ENCODE measurements at regions not wholly inside any gene's neighbourhood (a gene's known extent, or its start where the extent isn't known, plus 50 kb on each side); places are given as distances from the start of the nearest gene placed in this dataset.

GRCh38 chr6:95682476-95682875 is 105.1 kb downstream of the MANEA start:
- TF ChIP-seq, protein P1, sequence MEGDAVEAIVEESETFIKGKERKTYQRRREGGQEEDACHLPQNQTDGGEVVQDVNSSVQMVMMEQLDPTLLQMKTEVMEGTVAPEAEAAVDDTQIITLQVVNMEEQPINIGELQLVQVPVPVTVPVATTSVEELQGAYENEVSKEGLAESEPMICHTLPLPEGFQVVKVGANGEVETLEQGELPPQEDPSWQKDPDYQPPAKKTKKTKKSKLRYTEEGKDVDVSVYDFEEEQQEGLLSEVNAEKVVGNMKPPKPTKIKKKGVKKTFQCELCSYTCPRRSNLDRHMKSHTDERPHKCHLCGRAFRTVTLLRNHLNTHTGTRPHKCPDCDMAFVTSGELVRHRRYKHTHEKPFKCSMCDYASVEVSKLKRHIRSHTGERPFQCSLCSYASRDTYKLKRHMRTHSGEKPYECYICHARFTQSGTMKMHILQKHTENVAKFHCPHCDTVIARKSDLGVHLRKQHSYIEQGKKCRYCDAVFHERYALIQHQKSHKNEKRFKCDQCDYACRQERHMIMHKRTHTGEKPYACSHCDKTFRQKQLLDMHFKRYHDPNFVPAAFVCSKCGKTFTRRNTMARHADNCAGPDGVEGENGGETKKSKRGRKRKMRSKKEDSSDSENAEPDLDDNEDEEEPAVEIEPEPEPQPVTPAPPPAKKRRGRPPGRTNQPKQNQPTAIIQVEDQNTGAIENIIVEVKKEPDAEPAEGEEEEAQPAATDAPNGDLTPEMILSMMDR (IDR thresholded peaks at IDR 0.05), result no peak
- H3K36me3 ChIP-seq, result no peaks in the 10 kb centered on the region
- intact Hi-C loops (cut with DNase I), result no loop called here
- H3K27me3 ChIP-seq, result no peaks in the 10 kb centered on the region
- H3K4me1 ChIP-seq, result no peaks in the 10 kb centered on the region
- H3K9me3 ChIP-seq, result no peaks in the 10 kb centered on the region
- H3K27ac ChIP-seq, result no peak overlapping the region
- no peak overlapping the region for H3K4me3 ChIP-seq
- no peak for DNase-seq (ENCODE audit: low spot score in 2 of 2)

GRCh38 chr6:95685822-95686221 is 108.5 kb downstream of the MANEA start:
- Histone ChIP-seq H3K36me3 (no peaks in the 10 kb centered on the region), H3K27me3 (no peaks in the 10 kb centered on the region), H3K4me3 (no peak overlapping the region), H3K27ac (no peak overlapping the region), H3K9me3 (no peaks in the 10 kb centered on the region), H3K4me1 (no peaks in the 10 kb centered on the region)
- intact Hi-C loops (cut with DNase I), result no loop called here
- no peak for DNase-seq (ENCODE audit: low spot score in 2 of 2)
- TF ChIP-seq, protein P1 (IDR thresholded peaks at IDR 0.05), result no peak

DNA sequence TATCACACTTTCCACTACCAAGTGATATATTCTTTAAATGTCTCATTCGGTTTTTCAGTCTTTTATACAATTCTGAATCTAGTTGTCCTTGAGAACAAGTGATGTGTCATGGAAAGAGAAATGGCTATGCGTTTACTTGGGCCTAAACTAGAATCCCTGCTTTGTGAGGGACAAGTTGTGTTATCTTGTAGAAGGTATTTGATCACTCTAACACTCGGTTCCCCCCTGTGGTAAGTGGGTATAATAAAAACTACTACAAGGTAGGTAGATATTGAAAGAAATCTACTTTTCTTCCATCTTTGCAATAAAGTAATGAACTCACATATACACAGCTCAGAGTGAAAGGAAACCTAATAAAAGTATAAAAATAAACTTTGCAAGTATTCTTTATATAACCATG is 108.9 kb downstream of the MANEA start:
- H3K27me3 ChIP-seq, result no peaks in the 10 kb centered on the region
- no peaks in the 10 kb centered on the region for H3K9me3 ChIP-seq
- TF ChIP-seq, protein P1 (IDR thresholded peaks at IDR 0.05), result no peak
- H3K4me3 ChIP-seq, result no peak overlapping the region
- H3K36me3 ChIP-seq, result no peaks in the 10 kb centered on the region
- H3K27ac ChIP-seq, result no peak overlapping the region
- H3K4me1 ChIP-seq, result no peaks in the 10 kb centered on the region
- intact Hi-C loops (cut with DNase I), result no loop called here
- no peak for DNase-seq (ENCODE audit: low spot score in 2 of 2)

GRCh38 chr6:95686895-95687294 is 109.6 kb downstream of the MANEA start:
- Histone ChIP-seq H3K27me3 (no peaks in the 10 kb centered on the region), H3K4me1 (no peaks in the 10 kb centered on the region), H3K4me3 (no peak overlapping the region), H3K27ac (no peak overlapping the region), H3K36me3 (no peaks in the 10 kb centered on the region), H3K9me3 (no peaks in the 10 kb centered on the region)
- intact Hi-C loops (cut with DNase I), result no loop called here
- TF ChIP-seq, protein P1 (IDR thresholded peaks at IDR 0.05), result no peak
- no peak for DNase-seq (ENCODE audit: low spot score in 2 of 2)

DNA sequence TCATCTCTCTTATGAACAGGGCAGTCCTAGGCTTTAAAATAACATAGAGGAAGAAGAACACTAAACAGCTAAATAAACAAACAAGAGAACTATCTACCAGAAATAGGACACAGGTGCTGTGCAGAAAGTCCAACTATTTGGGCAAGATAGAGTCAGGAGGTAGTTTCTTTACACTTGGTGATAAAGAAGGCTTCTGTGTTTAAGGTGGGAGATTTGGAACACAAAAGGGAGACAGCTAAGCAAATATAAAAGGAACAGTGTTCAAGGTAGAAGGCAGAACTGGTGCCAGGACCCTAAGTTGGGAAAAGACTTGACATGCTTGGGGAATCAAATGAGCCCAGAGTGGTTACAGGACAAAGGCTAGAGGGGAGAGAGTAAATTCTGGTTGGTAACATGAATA is 110.5 kb downstream of the MANEA start:
- intact Hi-C loops (cut with DNase I), result no loop called here
- Histone ChIP-seq H3K27ac (no peak overlapping the region), H3K4me1 (no peaks in the 10 kb centered on the region), H3K36me3 (no peaks in the 10 kb centered on the region), H3K27me3 (no peaks in the 10 kb centered on the region), H3K9me3 (no peaks in the 10 kb centered on the region), H3K4me3 (no peak overlapping the region)
- DNase-seq (ENCODE audit: low spot score in 2 of 2), result no peak
- TF ChIP-seq, protein P1 (IDR thresholded peaks at IDR 0.05), result no peak

DNA sequence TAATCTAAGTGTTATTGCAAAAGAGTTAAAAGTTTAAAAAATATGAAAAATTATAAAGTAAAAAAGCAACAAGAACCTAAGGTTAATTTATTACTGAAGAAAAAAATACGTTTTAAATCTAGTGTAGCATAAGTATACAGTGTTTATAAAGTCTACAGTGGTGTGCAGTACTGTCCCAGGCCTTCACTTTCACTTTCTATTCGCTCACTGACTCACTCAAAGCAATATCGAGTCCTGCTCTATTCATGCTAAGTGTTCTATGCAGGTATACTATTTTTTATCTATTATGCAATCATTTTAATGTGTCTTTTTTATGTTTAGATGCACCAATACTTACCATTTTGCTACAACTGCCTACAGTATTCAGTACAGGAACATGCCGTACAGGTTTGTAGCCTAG is 113.0 kb downstream of the MANEA start:
- no peaks in the 10 kb centered on the region for H3K36me3 ChIP-seq
- TF ChIP-seq, protein P1 (IDR thresholded peaks at IDR 0.05), result no peak
- H3K4me1 ChIP-seq, result no peaks in the 10 kb centered on the region
- intact Hi-C loops (cut with DNase I), result no loop called here
- H3K9me3 ChIP-seq, result no peaks in the 10 kb centered on the region
- no peak overlapping the region for H3K4me3 ChIP-seq
- DNase-seq (ENCODE audit: low spot score in 2 of 2), result no peak
- no peak overlapping the region for H3K27ac ChIP-seq
- H3K27me3 ChIP-seq, result no peaks in the 10 kb centered on the region

Data from ascending aorta (tissue), 2 donors.